GM19099 (cell line): ENCODE measurements at regions not wholly inside any gene's neighbourhood (a gene's known extent, or its start where the extent isn't known, plus 50 kb on each side); places are given as distances from the start of the nearest gene placed in this dataset.

Experiments used
- POLR2A ChIP-seq: IDR thresholded peaks from 3 replicates; pipeline ENCODE4 v1.6.1; 2011; ENCODE audit warnings: low read depth; ENCODE audit not compliant: insufficient read length; ENCODE audit errors: extremely low read depth

- TF ChIP-seq POLR2A, result no peak
Measured at GRCh38 chr6:6758915-6759654, 170.6 kb downstream of the LY86 start.

DNA sequence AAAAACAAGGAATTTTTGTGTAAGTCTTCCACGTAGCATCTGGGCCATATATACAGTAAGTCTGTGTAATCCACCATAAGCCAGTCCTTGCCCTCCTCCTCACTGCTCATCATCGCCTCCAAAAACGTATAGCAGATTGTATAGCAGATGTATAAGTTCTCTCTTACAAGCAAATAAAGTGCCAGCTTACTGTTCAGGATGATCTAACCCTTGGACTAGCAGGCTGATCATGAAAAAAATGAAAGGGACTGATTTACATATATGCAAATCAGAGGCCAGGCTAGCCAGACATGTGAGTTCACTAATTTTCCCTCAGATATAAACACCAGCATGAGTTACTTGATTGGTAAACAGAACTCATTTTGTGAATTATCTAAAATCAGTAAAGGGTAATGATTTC is 171.5 kb downstream of the LY86 start:
- TF ChIP-seq POLR2A, result no peak

DNA sequence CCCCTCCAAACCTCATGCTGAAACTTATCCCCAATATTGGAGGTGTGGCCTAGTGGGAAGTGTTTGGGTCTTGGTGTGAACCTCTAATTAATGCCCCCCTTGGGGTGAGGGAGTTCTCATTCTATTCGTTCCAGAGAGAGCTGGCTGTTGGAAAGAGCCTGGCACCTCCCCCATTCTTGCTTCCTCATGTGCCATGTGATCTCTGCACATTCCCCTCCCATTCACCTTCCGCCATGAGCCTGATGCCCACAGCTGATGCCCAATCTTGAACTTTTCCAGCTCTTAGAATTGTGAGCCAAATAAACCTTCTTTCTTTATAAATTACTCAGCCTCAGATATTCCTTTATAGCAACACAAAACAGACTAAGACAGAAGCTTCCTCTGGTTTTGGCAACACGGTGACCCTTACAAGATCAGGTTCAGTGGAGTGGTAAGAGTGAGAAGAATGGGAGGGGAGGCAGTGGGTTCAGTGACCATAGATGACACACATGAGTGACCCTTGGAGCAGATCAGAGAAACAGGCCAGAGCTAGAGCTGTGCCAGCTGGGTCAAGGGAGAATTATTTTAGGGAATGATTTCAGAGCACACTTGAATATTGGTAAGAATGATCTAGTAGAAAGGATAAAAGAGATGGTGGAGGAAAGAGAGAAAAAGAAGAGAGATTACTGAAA is 176.4 kb downstream of the LY86 start:
- no peak for TF ChIP-seq POLR2A

DNA sequence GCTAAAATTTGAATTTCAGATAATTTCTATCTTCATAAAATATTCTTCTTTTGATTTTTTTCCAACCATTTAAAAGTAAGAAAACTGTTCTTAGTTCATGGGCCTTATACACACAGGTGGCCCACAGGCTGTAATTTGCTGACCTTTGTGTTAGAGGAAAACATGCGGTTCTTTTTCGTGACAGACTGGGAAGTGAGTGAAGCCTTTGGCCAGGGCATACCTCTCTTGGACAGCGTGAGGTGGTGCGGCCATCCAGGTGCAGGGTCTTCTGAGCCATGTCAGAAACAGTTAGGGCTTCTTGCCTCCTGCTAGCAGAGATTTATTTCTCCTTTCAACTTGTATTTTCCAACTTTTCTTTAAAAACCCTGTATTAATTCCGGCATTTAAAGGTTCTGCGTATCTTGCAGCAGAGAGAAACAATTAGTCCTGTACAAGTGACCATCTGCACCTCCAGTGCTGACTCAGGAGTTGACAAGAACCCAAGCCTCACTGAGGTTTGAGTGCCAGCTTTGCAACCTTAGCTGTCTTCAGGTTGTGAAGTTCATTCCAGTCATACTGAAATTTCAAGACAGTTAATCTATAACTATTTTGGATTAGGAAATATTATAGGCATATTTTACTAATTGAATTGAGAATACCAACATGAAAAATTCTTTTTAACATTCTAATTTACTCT is 177.8 kb downstream of the LY86 start:
- no peak for TF ChIP-seq POLR2A

- no peak for TF ChIP-seq POLR2A
Measured at GRCh38 chr6:6769466-6769865, 180.9 kb downstream of the LY86 start.

DNA sequence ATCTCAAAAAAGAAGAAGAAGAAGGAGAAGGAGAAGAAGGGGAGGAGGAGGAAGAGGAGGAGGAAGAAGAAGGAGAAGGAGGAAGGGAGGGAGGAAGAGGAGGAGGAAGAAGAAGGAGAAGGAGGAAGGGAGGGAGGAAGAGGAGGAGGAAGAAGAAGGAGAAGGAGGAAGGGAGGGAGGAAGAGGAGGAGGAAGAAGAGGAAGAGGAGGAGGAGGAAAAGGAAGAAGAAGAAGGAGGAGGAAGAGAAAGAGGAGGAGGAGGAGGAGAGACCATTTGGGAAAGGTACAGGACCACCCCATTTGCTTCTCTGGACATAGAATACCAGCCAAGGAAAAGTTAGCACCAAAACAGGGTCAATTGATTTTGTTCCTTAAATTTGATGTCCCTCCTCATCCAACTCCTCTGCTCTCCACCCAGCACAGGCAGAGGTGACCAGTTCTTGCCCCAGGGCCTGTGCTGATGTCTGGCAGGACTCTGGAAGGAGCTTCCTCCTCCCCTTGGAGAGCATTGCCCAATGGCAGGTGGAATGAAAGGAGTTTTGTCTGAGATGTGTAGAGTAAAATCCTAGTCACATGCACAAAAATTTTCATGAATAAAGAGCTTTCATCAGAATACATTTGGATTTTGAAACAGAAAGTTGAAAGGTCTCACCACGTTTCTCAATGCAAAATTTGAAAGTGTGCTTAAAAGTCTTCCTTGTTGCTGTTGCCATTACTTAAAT is 182.9 kb downstream of the LY86 start:
- no peak for TF ChIP-seq POLR2A

GRCh38 chr6:6771964-6772363 is 183.4 kb downstream of the LY86 start:
- TF ChIP-seq POLR2A, result no peak

GRCh38 chr6:6772751-6773150 is 184.2 kb downstream of the LY86 start:
- TF ChIP-seq POLR2A, result no peak

DNA sequence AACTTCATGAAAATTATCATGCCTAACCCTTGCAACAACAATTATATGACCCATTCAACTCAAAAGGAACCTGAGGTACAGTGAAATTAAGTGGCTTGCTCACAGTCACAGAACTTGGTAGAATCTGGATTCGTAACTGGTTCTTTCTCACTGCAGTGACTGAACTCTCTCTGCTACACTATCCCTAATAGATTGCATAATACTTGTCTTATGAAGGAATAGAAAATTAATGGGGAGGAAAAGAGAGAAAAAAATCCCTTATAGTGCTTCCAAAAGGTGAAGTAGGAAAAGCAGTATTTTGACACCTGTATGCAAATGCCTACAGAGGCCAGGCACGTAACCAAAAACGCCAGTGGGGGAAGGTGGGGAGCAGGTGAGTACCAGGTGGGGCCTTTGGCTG is 186.6 kb downstream of the LY86 start:
- TF ChIP-seq POLR2A, result no peak

DNA sequence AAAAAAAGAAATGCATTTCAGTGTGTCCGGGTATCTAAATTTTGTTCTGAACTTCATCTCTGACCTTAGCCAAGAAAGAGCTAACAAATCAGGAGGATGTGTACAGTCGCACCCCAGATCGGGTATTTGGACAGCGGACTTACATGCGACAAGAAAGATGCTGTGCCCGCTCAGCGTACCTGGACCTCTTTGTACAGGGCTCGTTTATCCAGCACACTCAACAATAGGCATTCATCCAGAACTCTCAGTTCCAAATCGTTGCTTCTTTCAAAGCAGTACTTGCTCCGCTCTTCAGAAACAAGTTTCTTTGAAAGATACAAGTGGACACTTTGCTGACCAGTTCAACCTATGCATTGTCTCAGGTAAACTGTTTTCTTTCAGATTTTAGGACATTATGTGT is 191.7 kb downstream of the LY86 start:
- TF ChIP-seq POLR2A, result no peak

GRCh38 chr6:6781172-6781872 is 192.8 kb downstream of the LY86 start:
- TF ChIP-seq POLR2A, result no peak

DNA sequence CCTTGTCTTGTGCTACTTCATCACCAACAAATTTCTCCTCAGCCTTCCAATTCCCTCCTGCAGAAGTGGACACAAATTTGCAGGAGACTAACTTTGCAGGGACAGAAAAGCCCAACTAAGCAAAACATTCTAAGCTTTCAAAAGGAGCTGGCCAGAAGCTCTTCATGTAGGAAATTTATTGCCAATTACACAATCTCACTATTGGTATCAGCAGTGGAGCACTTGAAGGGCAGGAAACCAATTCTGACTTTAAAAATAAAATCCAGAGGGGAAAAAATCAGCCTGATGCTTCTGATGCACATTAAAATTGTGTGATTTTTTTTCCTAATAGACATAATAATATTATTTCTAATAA is 193.3 kb downstream of the LY86 start:
- TF ChIP-seq POLR2A, result no peak

DNA sequence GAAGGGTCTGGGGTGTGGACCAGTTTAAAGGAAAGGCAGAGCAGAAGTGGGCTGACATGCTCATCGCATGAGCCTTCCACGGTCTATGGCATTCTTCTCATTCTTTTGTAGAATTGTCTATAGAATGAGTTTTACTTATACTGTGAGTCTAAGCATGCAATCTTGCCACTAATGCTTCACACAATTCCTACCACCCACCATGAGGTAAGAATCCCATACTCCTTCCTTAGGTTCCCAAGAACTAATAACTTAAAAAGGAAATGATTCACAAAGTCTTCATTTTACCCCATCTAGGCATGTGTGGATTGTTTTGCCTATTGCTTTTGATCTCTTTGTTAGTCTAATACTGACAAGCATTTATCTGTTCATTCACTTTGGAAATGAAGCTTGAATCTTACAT is 195.2 kb downstream of the LY86 start:
- no peak for TF ChIP-seq POLR2A

- no peak for TF ChIP-seq POLR2A
Measured at GRCh38 chr6:6784514-6785162, 196.1 kb downstream of the LY86 start.
